HG03354 (cell line): ENCODE measurements at regions not wholly inside any gene's neighbourhood (a gene's known extent, or its start where the extent isn't known, plus 50 kb on each side); places are given as distances from the start of the nearest gene placed in this dataset.

Source experiments
- ATAC-seq: cut with Tn5 transposase; IDR thresholded peaks from one replicate; pipeline ENCODE4 v1.9.1; 2021; ENCODE audit warnings: mild to moderate bottlenecking; ENCODE audit not compliant: unreplicated experiment, poor library complexity, severe bottlenecking

- no peak for ATAC-seq
Measured at GRCh38 chr5:20615888-20616563, 628.0 kb upstream of the CDH18 start.

GRCh38 chr5:20611620-20612019 lies 623.6 kb upstream of the CDH18 start:
- no peak for ATAC-seq

GRCh38 chr5:20610681-20611080 lies 622.7 kb upstream of the CDH18 start:
- no peak for ATAC-seq

- ATAC-seq = no peak
Measured at GRCh38 chr5:20609126-20609525, 621.1 kb upstream of the CDH18 start.

GRCh38 chr5:20608567-20608966 lies 620.6 kb upstream of the CDH18 start:
- no peak for ATAC-seq

- ATAC-seq = no peak
Measured at GRCh38 chr5:20605732-20606525, 617.9 kb upstream of the CDH18 start.

GRCh38 chr5:20604992-20605391 lies 617.0 kb upstream of the CDH18 start:
- no peak for ATAC-seq

GRCh38 chr5:20601678-20602100 lies 613.7 kb upstream of the CDH18 start:
- no peak for ATAC-seq

GRCh38 chr5:20590356-20590755 lies 602.4 kb upstream of the CDH18 start:
- no peak for ATAC-seq

- no peak for ATAC-seq
Measured at GRCh38 chr5:20575571-20575970, 587.6 kb upstream of the CDH18 start.

- no peak for ATAC-seq
Measured at GRCh38 chr5:20574576-20574975, 586.6 kb upstream of the CDH18 start.

- no peak for ATAC-seq
Measured at GRCh38 chr5:20572614-20573013, 584.6 kb upstream of the CDH18 start.

GRCh38 chr5:20570486-20570885 lies 582.5 kb upstream of the CDH18 start:
- ATAC-seq = no peak

GRCh38 chr5:20562544-20562943 lies 574.5 kb upstream of the CDH18 start:
- ATAC-seq = no peak

GRCh38 chr5:20559845-20560244 lies 571.8 kb upstream of the CDH18 start:
- no peak for ATAC-seq

- ATAC-seq = no peak
Measured at GRCh38 chr5:20556115-20556763, 568.2 kb upstream of the CDH18 start.

- no peak for ATAC-seq
Measured at GRCh38 chr5:20555034-20555433, 567.0 kb upstream of the CDH18 start.

GRCh38 chr5:20554001-20554400 lies 566.0 kb upstream of the CDH18 start:
- no peak for ATAC-seq

GRCh38 chr5:20537911-20538703 lies 550.1 kb upstream of the CDH18 start:
- ATAC-seq = no peak

GRCh38 chr5:20536813-20537212 lies 548.8 kb upstream of the CDH18 start:
- no peak for ATAC-seq
